SH-SY5Y (cell line): ENCODE measurements at regions not wholly inside any gene's neighbourhood (a gene's known extent, or its start where the extent isn't known, plus 50 kb on each side); places are given as distances from the start of the nearest gene placed in this dataset.

Experiments
- GATA2 ChIP-seq: IDR thresholded peaks from 2 replicates; pipeline ENCODE4 v1.6.1; 2011; ENCODE audit warnings: mild to moderate bottlenecking, low read depth, low read length
- GATA3 ChIP-seq: IDR thresholded peaks from 2 replicates; pipeline ENCODE4 v1.6.1; 2011; ENCODE audit warnings: low read depth, mild to moderate bottlenecking, low read length, moderate library complexity

- TF ChIP-seq GATA3 (no peak), GATA2 (no peak)
Observed at GRCh38 chr16:74033441-74033995, 263.1 kb upstream of the PSMD7 start.
